Inflammatory macrophage treated with lipopolysaccharide for 4 hours (primary cell): ENCODE measurements at regions not wholly inside any gene's neighbourhood (a gene's known extent, or its start where the extent isn't known, plus 50 kb on each side); places are given as distances from the start of the nearest gene placed in this dataset.

Source experiments
- DNase-seq: peaks from one replicate; pipeline ENCODE4 v3.0.0-alpha.2; 2020

DNA sequence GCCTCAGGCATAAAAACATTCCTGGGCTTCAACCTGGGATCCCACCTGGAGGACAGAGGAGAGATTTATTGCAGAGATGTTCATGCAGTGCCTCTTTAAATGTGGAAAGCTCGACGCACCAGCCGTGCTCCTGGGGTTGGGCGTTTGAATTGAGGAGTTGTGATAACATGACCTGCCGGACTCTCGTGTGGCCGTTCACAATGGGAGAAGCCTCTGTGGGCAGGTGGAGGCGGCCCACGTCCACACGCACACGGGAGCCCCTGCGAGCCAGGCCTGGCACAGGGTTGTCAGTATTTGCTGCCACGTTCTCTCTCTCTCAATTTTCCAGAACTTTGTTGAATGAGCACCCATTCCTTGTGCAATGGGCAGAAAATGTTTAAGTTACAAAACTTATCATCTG lies 58.3 kb upstream of the PPARA start:
- DNase-seq, result no peak

DNA sequence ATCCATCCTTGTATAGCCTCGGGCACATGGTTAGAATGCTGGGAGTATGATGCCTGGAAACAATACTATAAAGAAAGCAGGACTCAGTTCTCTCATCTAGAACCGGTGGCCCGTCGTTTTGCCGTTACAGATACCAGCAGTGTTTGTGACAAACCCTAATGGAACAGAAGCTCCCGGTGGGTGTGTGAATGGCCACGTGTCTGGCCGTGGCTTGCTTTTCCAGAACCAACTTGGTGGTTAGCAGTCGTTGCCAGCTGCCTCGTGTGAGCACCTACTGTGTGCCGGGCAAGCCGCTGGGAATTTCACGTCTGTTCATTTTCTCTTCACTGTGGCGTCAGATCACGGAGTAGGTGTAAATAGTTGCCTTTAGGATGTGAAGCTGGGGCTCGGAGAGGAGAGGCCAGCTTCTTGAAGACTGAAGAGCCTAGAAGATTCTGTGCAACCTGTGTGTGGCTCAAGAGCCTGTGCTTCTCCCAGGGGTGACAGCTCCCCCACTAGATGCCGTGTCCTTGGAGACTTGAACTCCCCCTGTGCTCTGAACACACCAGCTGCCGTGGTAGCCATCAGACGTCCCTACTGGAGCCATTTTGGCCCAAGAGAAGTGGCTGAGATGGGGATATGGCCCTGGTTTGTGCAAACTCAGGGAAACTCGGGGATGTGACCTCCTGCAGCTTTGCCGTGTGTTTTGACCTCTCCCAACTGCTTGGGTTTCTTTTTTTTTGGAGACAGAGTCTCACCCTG lies 57.5 kb upstream of the PPARA start:
- DNase-seq, result no peak

DNA sequence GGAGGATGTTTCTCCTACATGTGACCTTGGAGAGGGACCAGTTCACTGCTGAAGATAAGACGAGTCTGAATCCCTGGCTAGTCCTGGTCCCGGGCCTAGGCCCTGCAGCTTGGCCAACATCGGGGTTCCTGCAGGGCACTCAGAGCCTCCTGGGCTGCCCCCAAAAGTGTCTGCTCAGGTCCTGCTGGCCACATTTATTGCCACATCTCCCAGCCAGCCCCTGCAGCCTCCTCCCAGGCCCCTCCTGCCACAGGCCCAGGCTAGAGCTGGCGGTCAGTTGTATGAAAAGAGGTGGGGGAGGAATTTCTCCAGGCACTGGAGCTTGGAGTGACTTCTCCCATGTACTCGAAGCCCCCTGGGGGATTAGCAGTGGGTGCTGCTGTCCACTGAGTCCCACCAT lies 56.5 kb upstream of the PPARA start:
- DNase-seq, result no peak

DNA sequence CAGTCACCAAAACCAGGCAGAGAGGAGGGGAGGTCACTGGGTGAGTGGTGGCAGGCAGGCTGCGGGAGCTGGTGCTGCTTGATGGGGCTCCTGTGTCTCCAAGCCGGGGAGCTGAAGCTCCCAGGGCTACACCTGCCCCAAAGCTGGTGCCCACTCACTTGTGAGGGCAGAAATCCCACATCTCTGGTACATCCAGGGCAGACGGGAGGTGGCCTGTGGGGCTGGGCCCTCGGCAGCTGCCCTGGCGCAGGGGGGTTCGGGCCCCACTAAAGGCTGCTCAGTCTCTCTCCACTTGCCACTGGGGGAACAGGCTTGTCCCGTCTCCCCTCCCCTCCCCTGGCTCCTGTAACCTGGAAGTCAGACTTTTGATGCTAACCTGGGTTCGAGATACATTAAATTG lies 55.6 kb upstream of the PPARA start:
- DNase-seq, result no peak

DNA sequence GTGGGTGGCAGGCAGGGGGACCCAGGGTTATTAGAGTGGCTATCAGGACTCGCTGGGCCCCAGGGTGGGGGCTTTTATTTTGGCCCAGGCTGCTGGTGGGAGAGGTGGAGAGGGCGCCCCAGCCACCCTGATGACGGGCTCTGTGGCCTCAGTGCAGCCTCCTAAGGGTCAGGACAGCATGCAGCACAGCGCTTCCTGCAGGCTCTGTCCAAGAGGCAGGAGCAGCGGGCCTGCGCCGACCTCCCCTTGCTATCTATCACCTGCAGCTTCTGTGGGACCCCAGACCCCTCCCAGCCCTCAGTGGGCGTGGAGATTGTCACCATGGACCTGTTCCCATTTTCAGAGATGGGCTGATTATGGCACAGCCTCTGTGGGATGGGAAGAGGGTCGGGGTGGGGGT lies 54.3 kb upstream of the PPARA start:
- DNase-seq, result no peak

DNA sequence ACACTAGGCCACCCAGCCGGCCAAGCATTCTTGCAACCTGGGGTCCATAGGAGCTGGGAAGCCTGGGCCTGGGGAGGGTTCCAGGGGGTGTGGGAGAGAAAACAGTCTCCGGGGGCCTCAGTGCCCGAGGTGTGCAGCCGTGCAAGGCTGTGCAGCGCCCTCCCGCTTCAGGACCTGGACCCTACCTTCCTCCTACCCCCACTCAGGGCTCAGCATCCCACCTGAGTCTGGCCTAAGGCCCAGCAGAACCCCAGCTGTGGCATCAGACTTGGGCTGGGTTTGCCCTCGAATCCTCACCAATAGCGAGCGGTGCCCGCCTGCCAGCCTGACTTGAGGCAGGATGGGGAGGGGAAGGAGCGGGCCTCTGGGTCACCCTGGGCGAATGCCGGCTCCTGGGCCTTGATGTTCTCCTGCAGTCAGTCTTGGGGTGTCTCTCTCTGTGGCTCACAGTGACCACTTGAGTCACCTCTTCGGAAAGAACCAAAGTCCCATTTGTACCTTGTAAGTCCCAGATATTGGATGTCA lies 53.6 kb upstream of the PPARA start:
- DNase-seq, result no peak

DNA sequence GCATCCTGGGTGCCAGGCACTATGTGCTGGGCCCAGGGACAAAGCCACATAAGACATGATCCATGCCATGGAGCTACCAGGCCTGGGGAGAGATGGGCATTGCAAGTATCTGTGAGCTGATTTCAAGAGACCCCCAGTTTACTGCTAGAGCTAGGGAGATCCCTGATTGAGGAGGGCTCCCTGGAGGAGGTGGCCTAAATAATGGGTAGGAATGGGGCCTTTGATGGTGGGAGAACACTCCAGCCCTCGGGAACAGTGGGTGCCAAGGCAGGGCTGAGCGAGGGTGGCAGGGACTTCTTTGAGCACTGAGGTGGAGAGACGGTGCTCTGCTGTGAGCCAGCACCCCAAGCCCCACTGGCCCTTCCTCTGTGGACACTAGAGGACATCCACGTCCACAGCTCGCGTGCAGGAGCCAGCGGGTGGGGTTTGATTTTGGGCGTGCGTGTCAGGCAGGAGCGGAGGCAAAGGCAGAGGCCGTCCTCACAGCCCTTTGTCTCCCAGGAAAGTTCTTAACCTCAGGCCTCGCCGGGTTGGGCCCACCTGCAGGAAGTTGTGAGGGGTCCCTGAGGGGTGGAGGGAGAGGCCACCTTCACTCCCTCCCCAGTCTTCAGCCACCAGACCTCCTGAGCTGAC lies 52.9 kb upstream of the PPARA start:
- no peak for DNase-seq

DNA sequence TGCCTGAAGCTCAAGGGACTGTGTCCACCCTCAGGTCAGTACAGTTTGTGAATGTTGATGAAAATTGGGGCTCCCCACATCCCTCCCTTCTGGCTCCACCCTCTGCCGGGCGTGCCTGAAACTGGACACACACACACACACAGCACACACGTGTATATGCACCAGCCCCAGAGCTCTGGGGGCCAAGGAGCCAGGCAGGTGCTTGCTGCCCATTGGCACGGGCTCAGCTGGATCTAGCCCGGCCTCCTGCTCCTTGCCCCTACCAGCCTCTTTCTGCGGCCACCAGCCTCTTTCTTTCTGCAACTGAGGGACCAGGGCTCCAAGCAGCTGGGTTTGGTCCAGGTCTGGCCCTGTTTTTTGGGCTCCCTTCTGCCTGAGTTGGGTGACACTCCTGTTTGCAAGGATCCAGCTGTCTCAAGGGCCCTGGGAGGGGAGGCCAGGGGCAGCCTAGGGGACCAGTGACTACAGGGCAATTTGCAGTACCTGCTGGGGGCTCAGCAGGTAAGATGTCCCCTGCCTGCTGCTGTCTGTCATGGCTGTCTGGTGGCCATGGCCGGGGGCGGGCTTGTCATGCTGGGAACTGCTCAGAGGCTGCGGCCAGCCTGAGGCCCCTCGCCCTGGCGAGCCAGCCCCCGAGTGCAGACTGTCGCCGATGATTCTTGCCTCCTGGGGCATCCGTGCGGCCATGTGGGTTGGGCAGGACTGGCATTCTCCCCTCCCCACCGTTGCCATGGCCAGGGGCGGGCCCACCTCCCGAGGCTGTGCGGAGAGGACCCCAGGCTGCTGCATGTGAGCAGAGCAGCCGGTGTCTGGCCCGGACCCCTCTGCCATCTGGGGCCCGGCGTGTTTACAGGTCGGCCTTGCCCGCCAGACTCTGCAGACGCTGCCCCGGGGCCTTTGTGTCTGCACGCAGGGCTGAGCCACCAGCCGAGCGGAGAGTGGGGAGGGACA lies 51.5 kb upstream of the PPARA start:
- DNase-seq, result no peak

DNA sequence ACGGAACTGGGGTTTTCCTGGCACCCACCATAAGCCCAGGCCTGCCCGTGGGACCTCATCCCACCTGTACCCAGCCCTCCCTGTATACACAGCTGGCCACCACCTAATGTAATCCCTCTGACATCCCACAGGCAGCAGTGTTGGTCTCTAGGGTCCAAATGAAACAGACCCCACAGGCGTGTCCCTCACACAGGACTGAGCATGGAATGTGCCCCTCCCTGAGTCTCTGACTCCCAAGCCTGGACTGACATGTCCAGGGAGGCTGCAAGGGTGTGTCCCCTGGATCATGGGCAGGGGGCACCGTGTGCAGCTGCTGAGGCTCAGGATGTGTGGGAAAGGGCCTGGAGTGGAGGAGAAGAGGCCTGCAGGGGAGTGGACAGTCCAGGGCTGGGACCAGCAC lies 50.6 kb upstream of the PPARA start:
- no peak for DNase-seq

DNA sequence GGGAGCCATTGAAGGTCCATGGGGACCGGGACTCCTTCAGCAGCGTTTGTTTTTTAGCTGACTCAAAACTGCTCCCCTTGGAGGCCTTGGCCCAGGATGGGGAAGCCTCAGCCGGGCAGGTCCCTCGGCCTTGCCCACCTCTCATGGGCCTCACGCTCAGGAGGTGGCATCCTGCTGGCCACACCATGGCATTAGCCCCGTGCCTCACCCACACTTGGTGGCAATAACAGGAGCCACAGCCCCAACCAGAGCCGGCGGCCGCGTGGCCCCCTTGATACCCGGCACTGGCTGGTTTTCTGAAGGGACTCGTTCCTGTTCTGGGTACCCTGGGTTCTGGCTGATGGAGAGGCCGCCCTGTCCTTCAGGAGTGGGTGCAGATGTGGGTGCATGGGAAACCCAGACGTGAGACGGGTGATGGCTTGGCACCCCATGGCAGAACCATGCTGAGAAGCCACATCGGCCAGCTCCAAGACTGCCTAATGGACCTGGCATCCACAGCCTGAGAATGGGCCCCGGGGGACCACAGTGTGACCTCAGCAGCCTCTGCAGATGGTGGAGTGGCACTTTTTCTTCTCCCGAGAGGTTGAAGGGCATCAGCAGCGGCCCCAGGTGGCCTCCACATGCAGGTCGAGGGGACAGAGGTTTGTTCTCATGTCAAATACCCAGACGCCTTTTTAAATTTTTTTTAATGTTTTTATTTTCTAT lies 49.8 kb upstream of the PPARA start:
- DNase-seq, result no peak
